ENCODE measurements at regions not wholly inside any gene's neighbourhood (a gene's known extent, or its start where the extent isn't known, plus 50 kb on each side); places are given as distances from the start of the nearest gene placed in this dataset.
A peak's percentile ranks its signal among the peaks of the same experiment; 100 is the strongest.

DNA sequence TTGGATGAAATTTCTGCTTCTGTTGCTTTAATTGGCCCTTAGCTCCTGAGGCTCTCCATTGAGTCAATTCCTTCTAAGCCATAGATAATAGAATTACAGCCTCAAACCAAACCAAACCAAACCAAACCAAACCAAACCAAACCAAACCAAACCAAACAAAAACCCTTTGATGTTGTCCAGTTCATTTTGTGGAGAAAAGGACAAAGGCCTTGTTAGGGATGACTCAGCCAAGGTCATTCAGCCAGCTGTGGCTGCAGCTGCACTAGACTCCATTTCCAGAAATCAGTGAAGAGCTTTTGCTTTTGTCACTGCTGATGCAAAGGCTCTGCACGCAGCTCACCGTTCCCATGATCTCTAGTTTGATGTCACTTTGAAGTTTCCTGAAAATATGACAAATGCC lies 82.2 kb upstream of the RMST start:
- no peak for ATAC-seq
- Mint-ChIP-seq H3K27me3 (ENCODE audit: low read depth) (no peaks in the 10 kb centered on the region), H3K27ac (no peak overlapping the region), H3K36me3 (peaks cover 6% of the 10 kb centered on the region), H3K9me3 (peaks cover 13% of the 10 kb centered on the region), H3K4me3 (no peak overlapping the region), H3K4me1 (no peaks in the 10 kb centered on the region)
- CTCF ChIA-PET: interaction anchor here (1.2 kb wide), 1 partner anchor 67 kb away, joined by 4 read pairs; no protein-coding TSS in a partner anchor
- DNase-seq (ENCODE audit: low spot score): no peak
- TF ChIP-seq FOXP1 (CRISPR knock-in tag; IDR thresholded peaks at IDR 0.05; ENCODE audit: borderline replicate concordance) (no peak), TEAD1 (CRISPR knock-in tag; IDR thresholded peaks at IDR 0.05) (no peak), ZNF423 (CRISPR knock-in tag; IDR thresholded peaks at IDR 0.05) (no peak), FOXJ3 (CRISPR knock-in tag; IDR thresholded peaks at IDR 0.05; ENCODE audit: borderline replicate concordance) (no peak)
- POLR2A ChIA-PET: no interaction called here

DNA sequence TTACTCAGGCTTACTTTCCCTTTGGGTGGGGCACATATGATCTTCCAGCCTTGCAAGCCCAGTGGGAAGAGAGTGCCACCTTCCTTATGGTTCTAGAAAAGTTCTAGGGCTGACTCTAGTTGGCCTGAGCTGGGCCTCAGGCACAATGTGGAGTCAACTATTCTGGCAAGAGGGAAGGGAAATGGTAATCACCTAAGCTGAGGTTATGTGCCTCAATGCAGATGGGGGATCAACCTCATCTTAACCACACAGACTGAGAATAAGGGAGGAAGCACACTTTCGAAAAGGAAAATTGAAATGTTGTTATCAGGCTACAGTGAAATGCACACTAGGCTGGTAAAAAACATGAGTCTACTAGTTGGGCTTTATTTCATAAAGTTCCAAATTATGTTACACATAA lies 77.5 kb upstream of the RMST start:
- ChIA-PET CTCF (interaction anchor here (1.2 kb wide), 1 partner anchor 19 kb away, joined by 3 read pairs; no protein-coding TSS in a partner anchor), POLR2A (interaction anchor here (0.7 kb wide), 1 partner anchor 135 kb away, joined by 4 read pairs; no protein-coding TSS in a partner anchor)
- H3K4me3 Mint-ChIP-seq: no peak overlapping the region
- H3K27me3 Mint-ChIP-seq (ENCODE audit: low read depth): no peaks in the 10 kb centered on the region
- H3K9me3 Mint-ChIP-seq: peaks cover 13% of the 10 kb centered on the region
- H3K4me1 Mint-ChIP-seq: no peaks in the 10 kb centered on the region
- peaks cover 6% of the 10 kb centered on the region for H3K36me3 Mint-ChIP-seq
- ATAC-seq (no peak), DNase-seq (ENCODE audit: low spot score) (no peak)
- TF ChIP-seq CREB1 (CRISPR knock-in tag; IDR thresholded peaks at IDR 0.05): no peak
- no peak for TF ChIP-seq ZNF138 (CRISPR knock-in tag; conservative IDR thresholded peaks at IDR 0.05)
- no peak for TF ChIP-seq TP53 (CRISPR knock-in tag; IDR thresholded peaks at IDR 0.05)
- TF ChIP-seq, protein P1, sequence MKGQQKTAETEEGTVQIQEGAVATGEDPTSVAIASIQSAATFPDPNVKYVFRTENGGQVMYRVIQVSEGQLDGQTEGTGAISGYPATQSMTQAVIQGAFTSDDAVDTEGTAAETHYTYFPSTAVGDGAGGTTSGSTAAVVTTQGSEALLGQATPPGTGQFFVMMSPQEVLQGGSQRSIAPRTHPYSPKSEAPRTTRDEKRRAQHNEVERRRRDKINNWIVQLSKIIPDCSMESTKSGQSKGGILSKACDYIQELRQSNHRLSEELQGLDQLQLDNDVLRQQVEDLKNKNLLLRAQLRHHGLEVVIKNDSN (CRISPR knock-in tag; IDR thresholded peaks at IDR 0.05): no peak
- no peak for TF ChIP-seq NR1H2 (CRISPR knock-in tag; IDR thresholded peaks at IDR 0.05)
- no peak for TF ChIP-seq NFE2L1 (CRISPR knock-in tag; IDR thresholded peaks at IDR 0.05)
- TF ChIP-seq, protein P2, sequence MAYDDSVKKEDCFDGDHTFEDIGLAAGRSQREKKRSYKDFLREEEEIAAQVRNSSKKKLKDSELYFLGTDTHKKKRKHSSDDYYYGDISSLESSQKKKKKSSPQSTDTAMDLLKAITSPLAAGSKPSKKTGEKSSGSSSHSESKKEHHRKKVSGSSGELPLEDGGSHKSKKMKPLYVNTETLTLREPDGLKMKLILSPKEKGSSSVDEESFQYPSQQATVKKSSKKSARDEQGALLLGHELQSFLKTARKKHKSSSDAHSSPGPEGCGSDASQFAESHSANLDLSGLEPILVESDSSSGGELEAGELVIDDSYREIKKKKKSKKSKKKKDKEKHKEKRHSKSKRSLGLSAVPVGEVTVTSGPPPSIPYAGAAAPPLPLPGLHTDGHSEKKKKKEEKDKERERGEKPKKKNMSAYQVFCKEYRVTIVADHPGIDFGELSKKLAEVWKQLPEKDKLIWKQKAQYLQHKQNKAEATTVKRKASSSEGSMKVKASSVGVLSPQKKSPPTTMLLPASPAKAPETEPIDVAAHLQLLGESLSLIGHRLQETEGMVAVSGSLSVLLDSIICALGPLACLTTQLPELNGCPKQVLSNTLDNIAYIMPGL (CRISPR knock-in tag; IDR thresholded peaks at IDR 0.05): no peak
- no peak for TF ChIP-seq SP1 (CRISPR knock-in tag; conservative IDR thresholded peaks at IDR 0.05)
- H3K27ac Mint-ChIP-seq: no peak overlapping the region

DNA sequence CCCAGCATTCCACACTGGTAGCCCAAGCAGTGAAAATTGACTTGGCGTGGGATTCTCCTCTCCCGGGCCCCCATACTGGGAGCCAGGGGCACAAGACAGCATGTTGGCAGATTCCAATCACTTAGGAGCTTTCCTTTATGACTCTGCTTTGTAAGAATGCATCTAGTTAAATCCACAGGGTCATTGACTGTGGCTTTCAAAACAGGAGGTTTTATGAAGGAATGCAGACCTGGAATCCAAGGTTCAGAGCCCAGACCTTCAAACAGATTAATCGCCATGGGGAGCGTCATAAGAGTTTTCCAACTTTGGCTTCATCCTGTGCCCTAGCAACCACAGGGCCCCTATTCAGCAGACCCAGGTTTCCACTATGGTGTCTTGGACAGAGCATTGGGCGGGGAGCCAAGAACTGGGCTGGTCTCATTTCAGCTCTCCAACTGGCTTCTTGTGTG lies 76.4 kb upstream of the RMST start:
- ATAC-seq (peak; percentile 26; the same call in 1 of the 2 replicates), DNase-seq (ENCODE audit: low spot score) (no peak)
- H3K36me3 Mint-ChIP-seq: peaks cover 6% of the 10 kb centered on the region
- H3K9me3 Mint-ChIP-seq: peaks cover 13% of the 10 kb centered on the region
- H3K4me3 Mint-ChIP-seq: no peak overlapping the region
- no peak overlapping the region for H3K27ac Mint-ChIP-seq
- ChIA-PET CTCF (interaction anchor here (1.2 kb wide), 1 partner anchor 18 kb away, joined by 3 read pairs; no protein-coding TSS in a partner anchor), POLR2A (no interaction called here)
- H3K27me3 Mint-ChIP-seq (ENCODE audit: low read depth): no peaks in the 10 kb centered on the region
- no peaks in the 10 kb centered on the region for H3K4me1 Mint-ChIP-seq
- TF ChIP-seq HMGA2 (CRISPR knock-in tag; IDR thresholded peaks at IDR 0.05): no peak
- TF ChIP-seq, protein P3, sequence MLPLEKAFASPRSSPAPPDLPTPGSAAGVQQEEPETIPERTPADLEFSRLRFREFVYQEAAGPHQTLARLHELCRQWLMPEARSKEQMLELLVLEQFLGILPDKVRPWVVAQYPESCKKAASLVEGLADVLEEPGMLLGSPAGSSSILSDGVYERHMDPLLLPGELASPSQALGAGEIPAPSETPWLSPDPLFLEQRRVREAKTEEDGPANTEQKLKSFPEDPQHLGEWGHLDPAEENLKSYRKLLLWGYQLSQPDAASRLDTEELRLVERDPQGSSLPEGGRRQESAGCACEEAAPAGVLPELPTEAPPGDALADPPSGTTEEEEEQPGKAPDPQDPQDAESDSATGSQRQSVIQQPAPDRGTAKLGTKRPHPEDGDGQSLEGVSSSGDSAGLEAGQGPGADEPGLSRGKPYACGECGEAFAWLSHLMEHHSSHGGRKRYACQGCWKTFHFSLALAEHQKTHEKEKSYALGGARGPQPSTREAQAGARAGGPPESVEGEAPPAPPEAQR (CRISPR knock-in tag; IDR thresholded peaks at IDR 0.05): no peak
- TF ChIP-seq, protein P4, sequence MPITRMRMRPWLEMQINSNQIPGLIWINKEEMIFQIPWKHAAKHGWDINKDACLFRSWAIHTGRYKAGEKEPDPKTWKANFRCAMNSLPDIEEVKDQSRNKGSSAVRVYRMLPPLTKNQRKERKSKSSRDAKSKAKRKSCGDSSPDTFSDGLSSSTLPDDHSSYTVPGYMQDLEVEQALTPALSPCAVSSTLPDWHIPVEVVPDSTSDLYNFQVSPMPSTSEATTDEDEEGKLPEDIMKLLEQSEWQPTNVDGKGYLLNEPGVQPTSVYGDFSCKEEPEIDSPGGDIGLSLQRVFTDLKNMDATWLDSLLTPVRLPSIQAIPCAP (CRISPR knock-in tag; IDR thresholded peaks at IDR 0.05): no peak
- no peak for TF ChIP-seq TP53 (CRISPR knock-in tag; IDR thresholded peaks at IDR 0.05)
- TF ChIP-seq FOXJ3 (CRISPR knock-in tag; IDR thresholded peaks at IDR 0.05; ENCODE audit: borderline replicate concordance): no peak
- no peak for TF ChIP-seq JUN (CRISPR knock-in tag; IDR thresholded peaks at IDR 0.05)
- no peak for TF ChIP-seq SMAD3 (CRISPR knock-in tag; IDR thresholded peaks at IDR 0.05; ENCODE audit: borderline replicate concordance)
- no peak for TF ChIP-seq SMAD4 (CRISPR knock-in tag; IDR thresholded peaks at IDR 0.05)
- TF ChIP-seq, protein P5, sequence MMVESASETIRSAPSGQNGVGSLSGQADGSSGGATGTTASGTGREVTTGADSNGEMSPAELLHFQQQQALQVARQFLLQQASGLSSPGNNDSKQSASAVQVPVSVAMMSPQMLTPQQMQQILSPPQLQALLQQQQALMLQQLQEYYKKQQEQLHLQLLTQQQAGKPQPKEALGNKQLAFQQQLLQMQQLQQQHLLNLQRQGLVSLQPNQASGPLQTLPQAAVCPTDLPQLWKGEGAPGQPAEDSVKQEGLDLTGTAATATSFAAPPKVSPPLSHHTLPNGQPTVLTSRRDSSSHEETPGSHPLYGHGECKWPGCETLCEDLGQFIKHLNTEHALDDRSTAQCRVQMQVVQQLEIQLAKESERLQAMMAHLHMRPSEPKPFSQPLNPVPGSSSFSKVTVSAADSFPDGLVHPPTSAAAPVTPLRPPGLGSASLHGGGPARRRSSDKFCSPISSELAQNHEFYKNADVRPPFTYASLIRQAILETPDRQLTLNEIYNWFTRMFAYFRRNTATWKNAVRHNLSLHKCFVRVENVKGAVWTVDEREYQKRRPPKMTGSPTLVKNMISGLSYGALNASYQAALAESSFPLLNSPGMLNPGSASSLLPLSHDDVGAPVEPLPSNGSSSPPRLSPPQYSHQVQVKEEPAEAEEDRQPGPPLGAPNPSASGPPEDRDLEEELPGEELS (CRISPR knock-in tag; IDR thresholded peaks at IDR 0.05): no peak
- TF ChIP-seq TCF7 (CRISPR knock-in tag; IDR thresholded peaks at IDR 0.05; ENCODE audit: low read depth): no peak
- TF ChIP-seq SP1 (CRISPR knock-in tag; conservative IDR thresholded peaks at IDR 0.05): no peak
- no peak for TF ChIP-seq ESRRA (CRISPR knock-in tag; IDR thresholded peaks at IDR 0.05; ENCODE audit: borderline replicate concordance)
- TF ChIP-seq ZNF232 (CRISPR knock-in tag; IDR thresholded peaks at IDR 0.05): no peak
- TF ChIP-seq, protein P6, sequence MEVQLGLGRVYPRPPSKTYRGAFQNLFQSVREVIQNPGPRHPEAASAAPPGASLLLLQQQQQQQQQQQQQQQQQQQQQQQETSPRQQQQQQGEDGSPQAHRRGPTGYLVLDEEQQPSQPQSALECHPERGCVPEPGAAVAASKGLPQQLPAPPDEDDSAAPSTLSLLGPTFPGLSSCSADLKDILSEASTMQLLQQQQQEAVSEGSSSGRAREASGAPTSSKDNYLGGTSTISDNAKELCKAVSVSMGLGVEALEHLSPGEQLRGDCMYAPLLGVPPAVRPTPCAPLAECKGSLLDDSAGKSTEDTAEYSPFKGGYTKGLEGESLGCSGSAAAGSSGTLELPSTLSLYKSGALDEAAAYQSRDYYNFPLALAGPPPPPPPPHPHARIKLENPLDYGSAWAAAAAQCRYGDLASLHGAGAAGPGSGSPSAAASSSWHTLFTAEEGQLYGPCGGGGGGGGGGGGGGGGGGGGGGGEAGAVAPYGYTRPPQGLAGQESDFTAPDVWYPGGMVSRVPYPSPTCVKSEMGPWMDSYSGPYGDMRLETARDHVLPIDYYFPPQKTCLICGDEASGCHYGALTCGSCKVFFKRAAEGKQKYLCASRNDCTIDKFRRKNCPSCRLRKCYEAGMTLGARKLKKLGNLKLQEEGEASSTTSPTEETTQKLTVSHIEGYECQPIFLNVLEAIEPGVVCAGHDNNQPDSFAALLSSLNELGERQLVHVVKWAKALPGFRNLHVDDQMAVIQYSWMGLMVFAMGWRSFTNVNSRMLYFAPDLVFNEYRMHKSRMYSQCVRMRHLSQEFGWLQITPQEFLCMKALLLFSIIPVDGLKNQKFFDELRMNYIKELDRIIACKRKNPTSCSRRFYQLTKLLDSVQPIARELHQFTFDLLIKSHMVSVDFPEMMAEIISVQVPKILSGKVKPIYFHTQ (CRISPR knock-in tag; IDR thresholded peaks at IDR 0.05): no peak

Data from WTC11 (cell line).